ENCODE measurements at regions not wholly inside any gene's neighbourhood (a gene's known extent, or its start where the extent isn't known, plus 50 kb on each side); places are given as distances from the start of the nearest gene placed in this dataset.

- no peaks in the 10 kb centered on the region for H3K9me3 ChIP-seq
- H3K4me1 ChIP-seq (ENCODE audit: low read depth), result no peaks in the 10 kb centered on the region
- no peak overlapping the region for H3K4me3 ChIP-seq
- no peak for ATAC-seq
- intact Hi-C loops (cut with DNase I, micrococcal nuclease), result no loop called here
- no peaks in the 10 kb centered on the region for H3K36me3 ChIP-seq (ENCODE audit: low read depth)
- no peak for DNase-seq
- TF ChIP-seq CTCF (IDR thresholded peaks at IDR 0.05), result no peak
These were observed 105.4 kb upstream of the CAV2 start for GRCh38 chr7:116394106-116394505.

- no peaks in the 10 kb centered on the region for H3K9me3 ChIP-seq
- ATAC-seq, result no peak
- TF ChIP-seq CTCF (IDR thresholded peaks at IDR 0.05), result no peak
- H3K4me1 ChIP-seq (ENCODE audit: low read depth), result no peaks in the 10 kb centered on the region
- H3K36me3 ChIP-seq (ENCODE audit: low read depth), result no peaks in the 10 kb centered on the region
- intact Hi-C loops (cut with DNase I, micrococcal nuclease), result no loop called here
- no peak overlapping the region for H3K4me3 ChIP-seq
- no peak for DNase-seq
These were observed 104.3 kb upstream of the CAV2 start for GRCh38 chr7:116395141-116395791.

- intact Hi-C loops (cut with DNase I, micrococcal nuclease), result no loop called here
- no peaks in the 10 kb centered on the region for H3K4me1 ChIP-seq (ENCODE audit: low read depth)
- ATAC-seq (no peak), DNase-seq (no peak)
- no peaks in the 10 kb centered on the region for H3K9me3 ChIP-seq
- no peaks in the 10 kb centered on the region for H3K36me3 ChIP-seq (ENCODE audit: low read depth)
- no peak for TF ChIP-seq CTCF (IDR thresholded peaks at IDR 0.05)
- no peak overlapping the region for H3K4me3 ChIP-seq
These were observed 100.9 kb upstream of the CAV2 start for GRCh38 chr7:116398672-116399071.

- no peaks in the 10 kb centered on the region for H3K36me3 ChIP-seq (ENCODE audit: low read depth)
- TF ChIP-seq CTCF (IDR thresholded peaks at IDR 0.05), result no peak
- H3K9me3 ChIP-seq, result no peaks in the 10 kb centered on the region
- intact Hi-C loops (cut with DNase I, micrococcal nuclease), result no loop called here
- H3K4me1 ChIP-seq (ENCODE audit: low read depth), result no peaks in the 10 kb centered on the region
- H3K4me3 ChIP-seq, result no peak overlapping the region
- DNase-seq (no peak), ATAC-seq (no peak)
These were observed 99.7 kb upstream of the CAV2 start for GRCh38 chr7:116399819-116400218.

GRCh38 chr7:116400522-116400921 lies 99.0 kb upstream of the CAV2 start:
- Histone ChIP-seq H3K4me1 (ENCODE audit: low read depth) (no peaks in the 10 kb centered on the region), H3K36me3 (ENCODE audit: low read depth) (no peaks in the 10 kb centered on the region), H3K9me3 (no peaks in the 10 kb centered on the region), H3K4me3 (no peak overlapping the region)
- no peak for DNase-seq
- intact Hi-C loops (cut with DNase I, micrococcal nuclease), result no loop called here
- ATAC-seq, result no peak
- TF ChIP-seq CTCF (IDR thresholded peaks at IDR 0.05), result no peak

- H3K4me3 ChIP-seq, result no peak overlapping the region
- ATAC-seq (no peak), DNase-seq (no peak)
- H3K36me3 ChIP-seq (ENCODE audit: low read depth), result no peaks in the 10 kb centered on the region
- no peak for TF ChIP-seq CTCF (IDR thresholded peaks at IDR 0.05)
- intact Hi-C loops (cut with DNase I, micrococcal nuclease), result no loop called here
- H3K4me1 ChIP-seq (ENCODE audit: low read depth), result no peaks in the 10 kb centered on the region
- no peaks in the 10 kb centered on the region for H3K9me3 ChIP-seq
These were observed 97.8 kb upstream of the CAV2 start for GRCh38 chr7:116401711-116402110.
